ENCODE measurements at regions not wholly inside any gene's neighbourhood (a gene's known extent, or its start where the extent isn't known, plus 50 kb on each side); places are given as distances from the start of the nearest gene placed in this dataset.

- 74 to 84% methylated on average over 2 of the region's 2 CpGs for WGBS, 2 donors
- Histone ChIP-seq H3K36me3 (no peaks in the 10 kb centered on the region), H3K27me3 (no peaks in the 10 kb centered on the region), H3K9me3 (no peaks in the 10 kb centered on the region), H3K4me1 (no peaks in the 10 kb centered on the region), H3K27ac (no peak overlapping the region), H3K4me3 (replicated peaks in 1 of 3) (no peak overlapping the region)
- TF ChIP-seq CTCF (IDR thresholded peaks at IDR 0.05) (no peak), POLR2A (IDR thresholded peaks at IDR 0.05) (no peak)
- no peak for DNase-seq
- intact Hi-C loops (cut with DNase I), result no loop called here
Observed at GRCh38 chr7:115822801-115823200, 207.8 kb downstream of the TFEC start.

DNA sequence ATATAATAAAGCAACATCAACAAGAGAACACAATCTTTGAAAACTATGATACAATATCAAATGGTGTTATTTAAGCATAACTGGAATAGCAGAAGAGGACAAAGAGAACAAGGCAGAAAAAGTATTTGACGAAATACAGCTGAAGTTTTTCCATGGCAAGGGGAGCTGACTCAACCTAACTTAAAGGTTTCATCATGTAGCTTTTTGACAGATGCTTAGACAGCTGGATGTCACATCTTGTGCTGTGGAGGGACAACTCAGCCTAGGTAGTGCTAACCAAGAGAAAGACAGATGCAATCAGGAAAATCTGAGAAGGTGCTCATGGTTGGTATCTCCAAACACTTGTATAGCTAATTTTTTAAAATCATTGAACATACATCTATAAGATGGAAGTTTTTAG lies 208.2 kb downstream of the TFEC start:
- intact Hi-C loops (cut with DNase I), result no loop called here
- Histone ChIP-seq H3K27me3 (no peaks in the 10 kb centered on the region), H3K9me3 (no peaks in the 10 kb centered on the region), H3K36me3 (no peaks in the 10 kb centered on the region), H3K4me3 (replicated peaks in 1 of 3) (no peak overlapping the region), H3K27ac (no peak overlapping the region), H3K4me1 (no peaks in the 10 kb centered on the region)
- TF ChIP-seq POLR2A (IDR thresholded peaks at IDR 0.05) (no peak), CTCF (IDR thresholded peaks at IDR 0.05) (no peak)
- DNase-seq, result no peak
- WGBS, 2 donors, result 51 to 91% methylated on average over 1 of the region's 1 CpG

DNA sequence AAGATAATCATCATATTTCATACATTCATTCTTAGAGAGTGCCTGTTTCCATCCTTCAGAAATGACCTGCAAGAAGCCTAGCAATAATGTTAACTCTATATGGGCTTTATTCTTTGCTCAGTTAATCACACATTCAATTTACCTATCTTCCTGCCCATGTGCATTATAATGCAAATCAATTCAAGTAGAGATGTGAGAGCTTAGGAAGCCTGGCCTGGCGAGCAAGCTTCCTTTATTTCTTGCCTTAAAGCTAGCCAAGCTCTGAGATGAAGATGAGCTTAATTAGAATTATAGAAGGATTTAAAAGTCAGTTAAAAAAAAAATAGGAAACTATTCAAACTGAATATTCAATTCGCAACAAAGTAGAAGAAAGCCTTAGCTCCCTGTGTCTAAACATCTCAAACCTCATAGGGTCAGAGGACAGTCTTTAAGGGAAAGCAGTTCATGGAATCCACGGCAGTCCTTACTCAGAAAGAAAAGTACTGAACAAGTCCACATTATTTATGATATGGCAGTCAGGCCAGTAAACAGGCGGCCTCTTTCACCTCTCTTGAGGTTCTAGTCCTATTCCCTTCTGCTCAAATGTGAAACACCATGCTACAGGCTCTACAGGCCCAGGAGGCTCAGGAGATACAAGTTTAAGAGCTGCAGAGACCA lies 214.1 kb downstream of the TFEC start:
- H3K4me3 ChIP-seq (replicated peaks in 1 of 3), result no peak overlapping the region
- no peak for TF ChIP-seq POLR2A (IDR thresholded peaks at IDR 0.05)
- TF ChIP-seq CTCF (IDR thresholded peaks at IDR 0.05), result no peak
- no peak for DNase-seq
- WGBS, 2 donors, result 84 to 91% methylated on average over 4 of the region's 4 CpGs
- intact Hi-C loops (cut with DNase I), result no loop called here
- H3K4me1 ChIP-seq, result no peaks in the 10 kb centered on the region
- no peaks in the 10 kb centered on the region for H3K9me3 ChIP-seq
- H3K27ac ChIP-seq, result no peak overlapping the region
- H3K27me3 ChIP-seq, result no peaks in the 10 kb centered on the region
- no peaks in the 10 kb centered on the region for H3K36me3 ChIP-seq

- Histone ChIP-seq H3K36me3 (no peaks in the 10 kb centered on the region), H3K4me1 (no peaks in the 10 kb centered on the region), H3K9me3 (no peaks in the 10 kb centered on the region), H3K27me3 (no peaks in the 10 kb centered on the region), H3K4me3 (replicated peaks in 1 of 3) (no peak overlapping the region), H3K27ac (no peak overlapping the region)
- DNase-seq, result no peak
- TF ChIP-seq CTCF (IDR thresholded peaks at IDR 0.05) (no peak), POLR2A (IDR thresholded peaks at IDR 0.05) (no peak)
- intact Hi-C loops (cut with DNase I), result no loop called here
- WGBS, 2 donors, result 76 to 81% methylated on average over 7 of the region's 7 CpGs
Observed at GRCh38 chr7:115812794-115813193, 217.8 kb downstream of the TFEC start.

GRCh38 chr7:115805458-115805857 lies 225.1 kb downstream of the TFEC start:
- TF ChIP-seq CTCF (IDR thresholded peaks at IDR 0.05) (no peak), POLR2A (IDR thresholded peaks at IDR 0.05) (no peak)
- Histone ChIP-seq H3K4me1 (no peaks in the 10 kb centered on the region), H3K36me3 (no peaks in the 10 kb centered on the region), H3K9me3 (no peaks in the 10 kb centered on the region), H3K27me3 (no peaks in the 10 kb centered on the region), H3K27ac (no peak overlapping the region), H3K4me3 (replicated peaks in 1 of 3) (no peak overlapping the region)
- no peak for DNase-seq
- 75% methylated on average over 8 of the region's 8 CpGs for WGBS, 2 donors
- intact Hi-C loops (cut with DNase I), result no loop called here
